T-helper 1 cell treated with Interleukin-12 subunit alpha and Interleukin-12 subunit beta and Interleukin-4 antibody, amounts not matched to agents 30 ng/mL and 1 ng/mL, for 36 hours (primary cell): ENCODE measurements at regions not wholly inside any gene's neighbourhood (a gene's known extent, or its start where the extent isn't known, plus 50 kb on each side); places are given as distances from the start of the nearest gene placed in this dataset.

Source experiments
- intact Hi-C: fragments of 100-400 bp; cut with micrococcal nuclease; formaldehyde crosslinking; loops from one replicate; pipeline ENCODE4 v1.15.1; 2024

- intact Hi-C loops: no loop called here
Observed at GRCh38 chr12:126727218-126728075, 1539.5 kb upstream of the TMEM132C start.

GRCh38 chr12:126734296-126734695 is 1532.7 kb upstream of the TMEM132C start:
- intact Hi-C loops: no loop called here

- intact Hi-C loops: no loop called here
Observed at GRCh38 chr12:126734710-126735109, 1532.3 kb upstream of the TMEM132C start.

- intact Hi-C loops: no loop called here
Observed at GRCh38 chr12:126741536-126742240, 1525.3 kb upstream of the TMEM132C start.

GRCh38 chr12:126742241-126742641 is 1524.7 kb upstream of the TMEM132C start:
- intact Hi-C loops: no loop called here

GRCh38 chr12:126747530-126748149 is 1519.3 kb upstream of the TMEM132C start:
- intact Hi-C loops: loop anchor here (1.0 to 5.0 kb wide), 2 partner anchors 678 to 1215 kb away; no protein-coding TSS in a partner anchor

- intact Hi-C loops: no loop called here
Observed at GRCh38 chr12:126752021-126752420, 1514.9 kb upstream of the TMEM132C start.

- intact Hi-C loops: no loop called here
Observed at GRCh38 chr12:126757326-126757725, 1509.6 kb upstream of the TMEM132C start.

GRCh38 chr12:126760092-126760491 is 1506.9 kb upstream of the TMEM132C start:
- intact Hi-C loops: no loop called here

GRCh38 chr12:126761420-126761819 is 1505.5 kb upstream of the TMEM132C start:
- intact Hi-C loops: no loop called here

- intact Hi-C loops: no loop called here
Observed at GRCh38 chr12:126762150-126762549, 1504.8 kb upstream of the TMEM132C start.

GRCh38 chr12:126763359-126763758 is 1503.6 kb upstream of the TMEM132C start:
- intact Hi-C loops: no loop called here

- intact Hi-C loops: no loop called here
Observed at GRCh38 chr12:126767334-126767733, 1499.6 kb upstream of the TMEM132C start.

GRCh38 chr12:126768517-126768916 is 1498.5 kb upstream of the TMEM132C start:
- intact Hi-C loops: no loop called here

GRCh38 chr12:126770188-126770587 is 1496.8 kb upstream of the TMEM132C start:
- intact Hi-C loops: loop anchor here (10.0 kb wide), 1 partner anchor 315 kb away; no protein-coding TSS in a partner anchor

- intact Hi-C loops: loop anchor here (1.0 to 10.0 kb wide), 2 partner anchors 312 to 787 kb away; no protein-coding TSS in a partner anchor
Observed at GRCh38 chr12:126772171-126772864, 1494.7 kb upstream of the TMEM132C start.

- intact Hi-C loops: loop anchor here (10.0 kb wide), 1 partner anchor 312 kb away; no protein-coding TSS in a partner anchor
Observed at GRCh38 chr12:126773012-126773411, 1494.0 kb upstream of the TMEM132C start.

GRCh38 chr12:126773491-126773890 is 1493.5 kb upstream of the TMEM132C start:
- intact Hi-C loops: loop anchor here (10.0 kb wide), 1 partner anchor 311 kb away; no protein-coding TSS in a partner anchor

- intact Hi-C loops: loop anchor here (10.0 kb wide), 1 partner anchor 309 kb away; no protein-coding TSS in a partner anchor
Observed at GRCh38 chr12:126776026-126776655, 1490.8 kb upstream of the TMEM132C start.

- intact Hi-C loops: no loop called here
Observed at GRCh38 chr12:126780343-126780742, 1486.6 kb upstream of the TMEM132C start.
